H1 (cell line): ENCODE measurements at regions not wholly inside any gene's neighbourhood (a gene's known extent, or its start where the extent isn't known, plus 50 kb on each side); places are given as distances from the start of the nearest gene placed in this dataset.

Experiments used
- CTCF ChIA-PET: fragments of 300-600 bp; sonication (Branson Sonifier 250); formaldehyde crosslinking; loops from one replicate; lab custom pipeline; 2021; ENCODE audit not compliant: partially characterized antibody; lab: Charles Lee
- POLR2A ChIA-PET: fragments of 300-600 bp; sonication (Branson Sonifier 250); formaldehyde crosslinking; loops from one replicate; lab custom pipeline; 2021; ENCODE audit warnings: inconsistent platforms; ENCODE audit not compliant: partially characterized antibody; lab: Charles Lee
- DNase-seq, 2 experiments: peaks; one replicate each; pipeline versions ENCODE4 v3.0.0 to v3.0.0-alpha.2; 2010 to 2022; ENCODE audit warnings: low spot score in 2 of 2, low read depth in 1 of 2, mixed read lengths in 1 of 2
- FAIRE-seq: peaks from 2 replicates; lab custom pipeline; 2011; peaks lifted over from hg19 to GRCh38; lab: Jason Lieb, UNC
- H2AFZ ChIP-seq: 2 replicates; pipeline ENCODE4 v1.8.1; 2012; ENCODE audit warnings: low read length, inconsistent platforms
- H2AK5ac ChIP-seq: 2 replicates; pipeline ENCODE4 v1.6.1; 2013; ENCODE audit warnings: low read depth, low read length
- H2BK120ac ChIP-seq: replicated peaks from 2 replicates; pipeline ENCODE3; 2013; ENCODE audit warnings: low read depth, low read length, inconsistent platforms
- H2BK12ac ChIP-seq: 2 replicates; pipeline ENCODE4 v1.6.1; 2013; ENCODE audit warnings: low read depth, low read length
- H2BK15ac ChIP-seq: 2 replicates; pipeline ENCODE4 v1.6.1; 2013; ENCODE audit warnings: low read length
- H2BK20ac ChIP-seq: 2 replicates; pipeline ENCODE4 v1.6.1; 2013; ENCODE audit warnings: low read length
- H2BK5ac ChIP-seq: 2 replicates; pipeline ENCODE4 v1.6.1; 2013; ENCODE audit warnings: low read depth, low read length
- H3K14ac ChIP-seq: 2 replicates; pipeline ENCODE4 v1.6.1; 2013; ENCODE audit warnings: inconsistent platforms; ENCODE audit not compliant: insufficient read length
- H3K18ac ChIP-seq: 2 replicates; pipeline ENCODE4 v1.6.1; 2013; ENCODE audit warnings: low read length; ENCODE audit errors: extremely low read depth
- H3K23ac ChIP-seq: 2 replicates; pipeline ENCODE4 v1.6.1; 2013; ENCODE audit warnings: inconsistent platforms; ENCODE audit not compliant: insufficient read length
- H3K23me2 ChIP-seq: 2 replicates; pipeline ENCODE4 v1.6.1; 2013; ENCODE audit warnings: low read depth, low read length
- H3K27ac ChIP-seq: 2 replicates; pipeline ENCODE4 v1.6.1; 2011; ENCODE audit warnings: low read depth, low read length, inconsistent platforms
- H3K27me3 ChIP-seq, 4 experiments: replicated peaks in 1 of 4; 1 replicate in 1 of 4; 2 replicates in 3 of 4; pipeline versions ENCODE4 v1.6.1 to v1.8.1; 2011 to 2013; ENCODE audit warnings: low read length in 3 of 4, mild to moderate bottlenecking in 3 of 4, inconsistent platforms in 2 of 4, mixed read lengths in 2 of 4, moderate library complexity in 1 of 4; ENCODE audit not compliant: control insufficient read depth in 3 of 4, insufficient read depth in 3 of 4; ENCODE audit errors: extremely low read depth in 1 of 4
- H3K36me3 ChIP-seq, 4 experiments: 2 replicates each; pipeline versions ENCODE4 v1.6.1 to v1.8.1; 2011 to 2013; ENCODE audit warnings: mild to moderate bottlenecking in 4 of 4, low read length in 3 of 4, moderate library complexity in 2 of 4, control low read depth in 1 of 4, inconsistent platforms in 1 of 4; ENCODE audit not compliant: insufficient read depth in 4 of 4, control insufficient read depth in 2 of 4
- H3K4ac ChIP-seq: replicated peaks from 2 replicates; pipeline ENCODE3; 2013; ENCODE audit warnings: low read length, low read depth, mixed read lengths, inconsistent platforms; ENCODE audit not compliant: insufficient read length
- H3K4me1 ChIP-seq, 4 experiments: replicated peaks in 1 of 4; 1 replicate in 1 of 4; 2 replicates in 3 of 4; pipeline versions ENCODE4 v1.6.1 to v1.8.1; 2011 to 2013; ENCODE audit warnings: low read length in 3 of 4, inconsistent platforms in 2 of 4, mixed read lengths in 1 of 4; ENCODE audit not compliant: insufficient read depth in 4 of 4, control insufficient read depth in 3 of 4
- H3K4me2 ChIP-seq, 2 experiments: 2 replicates each; pipeline versions ENCODE4 v1.6.1 to v1.8.1; 2011 to 2013; ENCODE audit warnings: low read depth in 2 of 2, low read length in 2 of 2, control low read depth in 1 of 2, inconsistent platforms in 1 of 2, mild to moderate bottlenecking in 1 of 2; ENCODE audit not compliant: insufficient read depth in 1 of 2
- H3K4me3 ChIP-seq, 4 experiments: fragments of 200-600, 300-600 bp in 1 of 4; sonication (generic), shearing (Covaris generic), sonication (Bioruptor Twin) in 1 of 4; 2 replicates each; pipeline versions ENCODE4 v1.5.1 to v1.8.1; 2011 to 2016; ENCODE audit warnings: low read length in 4 of 4, low read depth in 3 of 4, control low read depth in 2 of 4, inconsistent platforms in 2 of 4, mild to moderate bottlenecking in 2 of 4, mixed read lengths in 1 of 4, moderate library complexity in 1 of 4; ENCODE audit not compliant: insufficient read depth in 2 of 4; ENCODE audit errors: extremely low read depth in 1 of 4
- H3K56ac ChIP-seq: replicated peaks from 2 replicates; pipeline ENCODE3; 2013; ENCODE audit warnings: low read depth, mild to moderate bottlenecking, mixed read lengths, low read length, inconsistent platforms; ENCODE audit not compliant: insufficient read length
- H3K79me1 ChIP-seq: 2 replicates; pipeline ENCODE4 v1.6.1; 2013; ENCODE audit warnings: low read depth, low read length, control low read depth
- H3K79me2 ChIP-seq, 2 experiments: 2 replicates each; pipeline versions ENCODE4 v1.6.1 to v1.8.1; 2012 to 2013; ENCODE audit warnings: low read length in 2 of 2, mild to moderate bottlenecking in 2 of 2, inconsistent platforms in 1 of 2; ENCODE audit not compliant: insufficient read depth in 2 of 2, control insufficient read depth in 1 of 2
- H3K9ac ChIP-seq, 4 experiments: replicated peaks in 1 of 4; 1 replicate in 1 of 4; 2 replicates in 3 of 4; pipeline versions ENCODE4 v1.6.1 to v1.8.1; 2011 to 2013; ENCODE audit warnings: low read depth in 3 of 4, low read length in 3 of 4, control low read depth in 2 of 4, mild to moderate bottlenecking in 2 of 4, moderate library complexity in 2 of 4, inconsistent platforms in 1 of 4; ENCODE audit errors: extremely low read depth in 1 of 4
- H3K9me3 ChIP-seq, 2 experiments: 2 replicates each; pipeline versions ENCODE4 v1.6.1 to v1.8.1; 2012 to 2013; ENCODE audit warnings: mild to moderate bottlenecking in 2 of 2, moderate library complexity in 2 of 2, control low read depth in 1 of 2, inconsistent platforms in 1 of 2, low read depth in 1 of 2, low read length in 1 of 2, mixed read lengths in 1 of 2; ENCODE audit not compliant: insufficient read depth in 2 of 2
- H4K20me1 ChIP-seq, 2 experiments: replicated peaks in 1 of 2; 2 replicates each; pipeline versions ENCODE3 to v1.8.1; 2011 to 2013; ENCODE audit warnings: inconsistent platforms in 2 of 2, low read length in 2 of 2, mild to moderate bottlenecking in 1 of 2; ENCODE audit not compliant: insufficient read depth in 2 of 2, control insufficient read depth in 1 of 2
- H4K5ac ChIP-seq: 2 replicates; pipeline ENCODE4 v1.6.1; 2013; ENCODE audit warnings: low read length, low read depth, mixed read lengths, inconsistent platforms; ENCODE audit not compliant: insufficient read length
- H4K8ac ChIP-seq: 2 replicates; pipeline ENCODE4 v1.8.0; 2013; ENCODE audit warnings: mild to moderate bottlenecking, moderate library complexity, low read length, inconsistent platforms; ENCODE audit not compliant: insufficient read depth; ENCODE audit errors: extremely low read depth
- H4K91ac ChIP-seq: replicated peaks from 2 replicates; pipeline ENCODE3; 2013; ENCODE audit warnings: low read length, mixed read lengths, inconsistent platforms; ENCODE audit not compliant: insufficient read length
- CHD2 ChIP-seq: IDR thresholded peaks from 2 replicates; pipeline ENCODE4 v1.6.1; 2012; ENCODE audit warnings: low read length, improper control_type of control experiment
- WGBS, 2 experiments: shearing (Covaris generic) in 1 of 2; methylation state at CpG; one replicate each; pipeline versions ENCODE4 v1.1.6 to v1.1.7; 2013 to 2015; ENCODE audit warnings: low lambda C conversion rate in 2 of 2, mixed read lengths in 2 of 2, inconsistent platforms in 1 of 2, low coverage in 1 of 2, missing lambda C conversion rate in 1 of 2; ENCODE audit not compliant: insufficient replicate concordance in 2 of 2, insufficient coverage in 1 of 2, insufficient read length in 1 of 2; ENCODE audit errors: extremely low coverage in 1 of 2, missing lambda C conversion rate in 1 of 2; 5-methylcytosine and 5-hydroxymethylcytosine counted together
- TF ChIP-seq, protein P1 (sequence below): IDR thresholded peaks from 2 replicates; pipeline ENCODE4 v1.6.1; 2012; ENCODE audit warnings: inconsistent platforms

DNA sequence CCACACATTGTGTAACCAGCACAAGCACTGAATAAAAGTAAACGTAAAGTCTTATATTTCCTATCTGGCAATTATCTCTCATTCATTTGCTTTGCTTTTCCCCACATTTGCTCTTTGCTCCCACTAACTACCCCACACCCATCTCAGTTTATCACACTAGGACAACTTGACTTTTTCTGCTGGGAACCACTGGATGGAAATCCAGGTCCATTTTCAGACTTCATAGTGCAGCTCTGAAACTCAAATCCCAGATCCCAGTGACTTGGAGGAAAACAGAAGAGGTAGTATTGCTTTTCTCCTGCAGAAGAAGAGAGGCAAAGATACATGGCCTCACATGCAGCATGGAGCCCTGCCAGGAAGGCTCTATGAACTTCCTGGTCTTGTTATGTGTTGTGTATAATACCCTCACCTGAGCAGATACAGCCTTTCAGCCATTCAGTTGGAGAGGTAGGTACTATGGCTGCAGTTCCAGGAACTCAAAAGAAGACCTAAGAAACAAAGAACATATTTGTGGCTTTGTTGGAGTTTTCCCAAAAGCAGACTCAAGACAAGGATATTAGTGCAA, 90.0 kb upstream of the NIPBL start:
- WGBS, 2 experiments, result 100% methylated on average over 1 of the region's 1 CpG; no CpG with 5 or more reads in 1 of the 2 experiments
- Histone ChIP-seq H3K79me1 (no peaks in the 10 kb centered on the region), H3K9ac (no peak overlapping the region), H2BK5ac (no peak overlapping the region), H3K23ac (no peak overlapping the region), H3K56ac (no peak overlapping the region), H2BK12ac (no peak overlapping the region), H3K14ac (no peak overlapping the region), H4K91ac (no peak overlapping the region), H3K4me2 (no peak overlapping the region), H2BK20ac (no peak overlapping the region), H3K79me2 (no peaks in the 10 kb centered on the region), H4K8ac (no peak overlapping the region), H3K4me1 (no peaks in the 10 kb centered on the region), H3K9me3 (peaks cover 0 to 7% of the 10 kb centered on the region in 2 experiments; a peak in 1 of 4 replicates), H2AK5ac (no peak overlapping the region), H3K4me3 (no peak overlapping the region), H3K18ac (no peak overlapping the region), H3K23me2 (no peaks in the 10 kb centered on the region), H3K36me3 (no peaks in the 10 kb centered on the region), H4K20me1 (no peaks in the 10 kb centered on the region), H3K27me3 (no peaks in the 10 kb centered on the region), H2AFZ (no peak overlapping the region), H4K5ac (no peak overlapping the region), H2BK15ac (no peak overlapping the region), H3K27ac (no peak overlapping the region), H3K4ac (no peak overlapping the region), H2BK120ac (no peak overlapping the region)
- ChIA-PET CTCF (interaction anchor here (1.1 to 1.9 kb wide), 3 partner anchors 9 to 83 kb away, joined by 5 to 7 read pairs (median 5); no protein-coding TSS in a partner anchor), POLR2A (no interaction called here)
- no peak for DNase-seq
- FAIRE-seq, result no peak
- no peak for TF ChIP-seq CHD2
- TF ChIP-seq, protein P1, sequence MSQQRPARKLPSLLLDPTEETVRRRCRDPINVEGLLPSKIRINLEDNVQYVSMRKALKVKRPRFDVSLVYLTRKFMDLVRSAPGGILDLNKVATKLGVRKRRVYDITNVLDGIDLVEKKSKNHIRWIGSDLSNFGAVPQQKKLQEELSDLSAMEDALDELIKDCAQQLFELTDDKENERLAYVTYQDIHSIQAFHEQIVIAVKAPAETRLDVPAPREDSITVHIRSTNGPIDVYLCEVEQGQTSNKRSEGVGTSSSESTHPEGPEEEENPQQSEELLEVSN, result no peak
